Amygdala (tissue), 56 donors: ENCODE measurements at regions not wholly inside any gene's neighbourhood (a gene's known extent, or its start where the extent isn't known, plus 50 kb on each side); places are given as distances from the start of the nearest gene placed in this dataset.
"Not testable (repeated sequence)": the region's sequence is repeated elsewhere in the genome, so short reads cannot be mapped to it uniquely, and the experiment has no call there.

Experiments used
- DNase-seq, 56 donors: peaks; one replicate each; lab custom pipeline; 2025; lab: John Stamatoyannopoulos, UW

DNA sequence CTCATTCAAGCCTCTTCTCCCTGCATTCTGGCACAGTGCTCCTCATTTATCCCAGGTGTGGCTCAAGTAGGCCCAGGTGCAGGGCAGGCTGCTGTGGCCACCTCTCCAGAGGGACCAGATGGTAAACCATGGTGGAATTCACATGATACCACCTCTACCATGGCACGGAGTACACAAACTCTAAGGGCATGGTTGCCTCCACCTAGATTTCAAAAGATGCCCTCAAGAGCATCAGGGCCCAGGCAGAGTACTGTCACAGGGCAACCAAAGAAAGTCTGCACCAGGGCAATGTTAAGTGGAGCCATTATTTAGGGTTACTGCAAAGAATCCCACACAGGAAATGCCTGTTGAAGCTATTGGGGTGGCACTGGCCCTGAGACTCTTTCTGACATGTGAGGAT lies 647.1 kb upstream of the MIR17HG start:
- DNase-seq: no peak

DNA sequence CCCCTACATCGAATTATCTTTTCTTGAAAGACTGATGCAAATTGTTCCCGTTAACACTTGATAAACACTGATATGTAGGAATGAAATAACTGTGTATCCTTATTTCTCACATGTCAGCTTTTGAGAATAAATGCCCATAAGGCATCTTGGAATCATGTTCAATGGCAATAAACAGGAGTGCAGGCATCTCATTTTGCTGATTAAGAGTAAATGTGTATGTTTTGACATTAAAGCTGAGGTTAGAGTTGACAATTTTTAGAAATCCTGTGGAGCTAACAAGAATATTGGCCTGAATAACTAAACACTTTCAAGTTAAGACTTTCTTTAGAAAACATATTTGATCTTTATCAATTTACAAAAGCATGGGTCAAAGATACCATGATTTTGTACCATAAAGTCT lies 646.2 kb upstream of the MIR17HG start:
- no peak for DNase-seq

- DNase-seq: no peak
Observed at GRCh38 chr13:90702050-90702449, 645.4 kb upstream of the MIR17HG start.

GRCh38 chr13:90706631-90707030 lies 640.9 kb upstream of the MIR17HG start:
- DNase-seq: no peak

- no peak for DNase-seq
Observed at GRCh38 chr13:90708128-90708527, 639.4 kb upstream of the MIR17HG start.

DNA sequence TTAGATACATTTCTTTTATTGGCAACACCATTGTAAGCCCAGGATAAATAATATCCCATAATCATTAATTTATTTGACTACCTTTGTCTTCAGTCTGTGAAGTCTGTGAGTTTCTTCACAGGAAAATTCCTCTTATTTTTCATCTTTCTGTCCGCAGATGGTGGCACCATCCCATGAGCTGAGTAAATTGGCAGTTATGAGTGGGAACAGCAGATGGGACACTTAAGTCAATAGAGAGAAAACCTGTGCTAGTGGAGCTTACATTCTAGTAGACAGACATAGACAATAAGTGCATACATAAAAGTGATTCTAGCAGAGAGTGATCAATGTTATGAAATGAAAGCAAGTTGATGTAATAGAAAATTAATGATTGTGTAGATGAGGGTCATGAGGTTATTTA lies 638.2 kb upstream of the MIR17HG start:
- DNase-seq: no peak

DNA sequence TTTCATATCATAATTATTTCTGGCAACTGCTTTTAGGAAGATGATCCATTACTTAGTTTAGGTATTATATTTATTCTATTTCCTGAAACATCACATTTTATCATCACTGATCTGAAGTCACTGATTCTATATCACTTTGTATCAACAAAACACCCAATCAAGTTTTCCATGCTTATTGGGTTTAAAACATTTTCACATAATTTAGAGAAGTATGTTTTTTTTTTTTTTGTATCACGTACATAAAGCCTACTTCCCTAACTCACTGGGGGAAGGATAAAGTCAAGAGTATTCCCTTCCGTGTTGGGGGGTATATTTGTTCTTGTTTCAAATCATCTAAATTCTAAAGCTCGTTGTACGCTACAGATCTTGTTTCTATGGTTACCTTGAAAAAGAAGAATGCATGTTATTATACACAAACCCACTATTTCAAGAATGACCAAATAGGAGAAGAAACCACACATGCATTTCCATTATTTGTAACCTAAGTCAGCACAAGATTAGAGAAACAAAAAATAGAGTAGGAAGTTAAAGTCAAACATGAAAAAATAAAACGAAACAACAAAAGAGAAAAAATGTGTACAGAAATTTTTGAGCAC lies 637.2 kb upstream of the MIR17HG start:
- no peak for DNase-seq

GRCh38 chr13:90713441-90714133 lies 633.9 kb upstream of the MIR17HG start:
- DNase-seq: no peak

DNA sequence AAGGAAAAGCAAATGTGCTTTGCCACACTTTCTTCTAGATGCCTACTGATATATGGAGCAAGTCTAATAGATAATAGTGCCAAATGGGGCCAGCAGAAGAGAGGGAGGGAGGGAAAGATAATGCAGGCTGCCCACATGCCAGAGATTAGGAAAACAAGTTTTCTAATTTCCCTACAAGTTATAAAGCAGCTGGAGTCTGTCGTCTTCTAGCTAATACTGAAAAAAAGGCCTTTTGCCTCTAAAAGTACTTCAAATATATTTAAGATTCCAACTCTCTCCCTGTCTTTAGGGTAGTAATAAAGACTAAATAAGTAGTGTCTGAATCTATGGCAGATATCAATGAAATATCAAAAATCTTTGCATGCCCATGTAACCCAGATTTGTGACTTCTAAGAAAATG lies 632.0 kb upstream of the MIR17HG start:
- DNase-seq: no peak

- no peak for DNase-seq
Observed at GRCh38 chr13:90717451-90717936, 630.0 kb upstream of the MIR17HG start.

GRCh38 chr13:90719461-90719860 lies 628.0 kb upstream of the MIR17HG start:
- DNase-seq: no peak

- DNase-seq: no peak
Observed at GRCh38 chr13:90721937-90722336, 625.5 kb upstream of the MIR17HG start.

DNA sequence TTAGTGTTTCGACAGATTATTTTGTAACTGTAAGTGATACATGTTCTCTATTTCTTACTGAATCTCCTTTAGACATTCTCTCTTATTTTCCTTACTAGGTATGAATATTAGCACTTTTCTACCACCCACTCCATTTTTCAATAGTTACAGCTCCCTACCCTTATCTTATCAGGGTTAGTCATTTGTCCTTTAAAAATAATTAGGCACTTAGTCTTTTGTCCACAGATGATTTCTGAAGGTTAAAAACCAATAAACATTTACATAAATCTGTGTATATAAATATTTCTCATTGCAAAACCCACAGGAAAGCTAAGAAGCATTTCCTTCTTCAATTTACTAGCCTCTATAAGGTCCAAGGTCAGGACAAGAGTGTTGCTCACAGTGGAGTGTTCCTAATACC lies 624.1 kb upstream of the MIR17HG start:
- DNase-seq: no peak

- no peak for DNase-seq
Observed at GRCh38 chr13:90726375-90726774, 621.1 kb upstream of the MIR17HG start.

DNA sequence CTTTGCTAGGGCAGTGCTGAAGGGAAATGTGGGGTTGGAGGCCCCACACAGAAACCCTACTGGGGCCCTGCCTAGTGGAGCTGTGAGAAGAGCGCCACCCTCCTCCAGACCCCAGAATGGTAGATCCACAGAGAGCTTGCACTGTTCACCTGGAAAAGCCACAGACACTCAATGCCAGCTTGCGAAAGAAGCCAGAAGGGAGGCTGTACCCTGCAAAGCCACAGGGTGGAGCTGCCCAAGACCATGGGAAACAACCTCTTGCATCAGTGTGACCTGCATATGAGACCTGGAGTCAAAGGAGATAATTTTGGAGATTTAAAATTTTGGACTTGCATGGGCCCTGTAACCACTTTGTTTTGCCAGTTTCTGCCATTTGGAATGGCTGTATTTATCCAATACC lies 615.4 kb upstream of the MIR17HG start:
- DNase-seq: no peak

GRCh38 chr13:90734497-90734896 lies 613.0 kb upstream of the MIR17HG start:
- not testable (repeated sequence) for DNase-seq

- DNase-seq: no peak
Observed at GRCh38 chr13:90738881-90739280, 608.6 kb upstream of the MIR17HG start.

DNA sequence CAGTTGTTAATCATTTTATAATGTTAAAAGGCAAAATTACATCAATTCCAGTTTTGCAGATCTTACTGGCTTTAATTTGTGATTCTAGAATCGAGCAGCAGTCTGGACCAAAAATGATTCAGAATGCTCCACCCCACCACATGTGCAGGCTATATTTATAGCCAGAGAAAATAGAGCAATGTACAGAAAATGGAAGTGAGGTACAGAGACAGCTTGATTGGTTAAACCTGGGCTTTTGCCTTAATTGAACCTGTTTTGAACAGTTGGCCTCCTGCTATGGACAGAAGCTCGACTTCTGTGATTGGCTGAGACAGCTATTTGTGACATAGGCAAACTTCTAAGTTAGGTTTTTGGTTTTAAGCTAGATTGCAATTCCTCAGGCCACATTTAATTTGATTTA lies 607.4 kb upstream of the MIR17HG start:
- DNase-seq: no peak

DNA sequence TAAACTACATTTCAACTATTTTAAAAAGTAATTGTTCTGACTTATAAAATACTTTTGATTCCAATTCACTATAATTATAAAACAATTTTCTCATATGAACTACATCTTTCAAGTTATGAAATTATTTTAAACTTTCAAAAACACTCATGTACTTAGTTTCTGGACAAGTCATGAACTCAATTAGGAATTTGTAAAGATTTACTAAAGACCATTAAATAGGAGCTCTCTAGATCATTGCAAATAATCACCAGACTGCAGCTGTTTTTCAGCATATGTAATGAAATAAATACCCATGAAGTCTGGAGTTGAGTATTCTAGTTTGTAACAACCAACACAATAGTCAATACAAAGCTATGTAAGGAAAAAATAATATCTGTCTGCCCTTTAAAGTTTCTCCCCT lies 605.1 kb upstream of the MIR17HG start:
- DNase-seq: no peak

GRCh38 chr13:90746230-90746629 lies 601.3 kb upstream of the MIR17HG start:
- DNase-seq: no peak

GRCh38 chr13:90750021-90750420 lies 597.5 kb upstream of the MIR17HG start:
- DNase-seq: no peak

DNA sequence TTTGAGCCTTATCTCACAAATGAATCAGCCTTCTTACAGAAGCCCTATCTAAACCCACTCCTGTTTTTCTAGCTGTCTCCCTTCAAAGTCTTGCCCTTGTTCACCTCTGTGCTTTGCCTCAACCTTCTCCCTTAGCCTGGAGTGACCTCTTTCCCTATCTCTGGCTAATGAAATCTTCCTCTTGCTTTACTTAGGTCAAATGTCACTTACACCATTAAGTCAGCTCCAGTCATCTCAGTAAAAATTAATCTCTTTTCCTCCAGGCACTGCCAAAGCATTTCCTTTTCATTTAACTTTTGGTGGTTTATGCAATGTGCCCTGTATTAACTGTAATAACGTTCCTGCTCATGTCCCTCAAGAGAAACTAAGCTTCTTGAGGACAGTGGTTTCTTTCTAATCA lies 596.5 kb upstream of the MIR17HG start:
- DNase-seq: no peak

DNA sequence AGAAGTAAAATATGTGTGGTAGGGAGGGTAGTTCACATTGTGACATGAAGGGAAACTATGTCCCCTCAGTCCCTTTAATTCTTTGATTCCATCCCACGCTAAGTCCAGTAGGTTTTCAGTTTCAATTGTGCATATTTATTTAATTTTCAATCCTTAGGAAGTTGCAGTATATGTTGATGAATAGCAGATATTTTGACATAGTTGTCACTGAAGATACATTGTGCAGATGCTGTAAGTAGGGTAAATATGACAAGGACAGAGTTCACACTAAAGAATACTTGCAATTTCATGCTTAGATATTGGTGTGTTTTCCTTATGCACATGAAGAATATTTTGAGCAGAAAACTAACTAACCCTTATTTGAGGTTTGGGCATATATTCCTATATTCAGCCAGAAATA lies 595.4 kb upstream of the MIR17HG start:
- no peak for DNase-seq
